Gastroesophageal sphincter (tissue), 3 donors: ENCODE measurements at regions not wholly inside any gene's neighbourhood (a gene's known extent, or its start where the extent isn't known, plus 50 kb on each side); places are given as distances from the start of the nearest gene placed in this dataset.

Source experiments
- EP300 ChIP-seq: sonication (generic); formaldehyde crosslinking; IDR thresholded peaks from one replicate; pipeline ENCODE4 v1.6.1; 2017; ENCODE audit warnings: antibody characterized with exemption, mild to moderate bottlenecking
- POLR2A ChIP-seq, 2 donors: fragments of 450-650 bp; IDR thresholded peaks; one replicate each; pipeline ENCODE4 v1.6.1; 2017; ENCODE audit warnings: antibody characterized with exemption in 2 of 2, mild to moderate bottlenecking in 2 of 2, moderate library complexity in 1 of 2
- POLR2AphosphoS5 ChIP-seq: sonication (generic); formaldehyde crosslinking; IDR thresholded peaks from one replicate; pipeline ENCODE4 v1.6.1; 2017; ENCODE audit warnings: antibody characterized with exemption
- TF ChIP-seq, protein P1 (sequence below), 4 experiments: fragments of 200-600 bp in 2 of 4; fragments of 450-650 bp in 2 of 4; sonication (generic) in 1 of 4; IDR thresholded peaks; one replicate each; pipeline ENCODE4 v1.5.1; 2017 to 2019; ENCODE audit warnings: antibody characterized with exemption in 4 of 4, mild to moderate bottlenecking in 2 of 4, moderate library complexity in 2 of 4

DNA sequence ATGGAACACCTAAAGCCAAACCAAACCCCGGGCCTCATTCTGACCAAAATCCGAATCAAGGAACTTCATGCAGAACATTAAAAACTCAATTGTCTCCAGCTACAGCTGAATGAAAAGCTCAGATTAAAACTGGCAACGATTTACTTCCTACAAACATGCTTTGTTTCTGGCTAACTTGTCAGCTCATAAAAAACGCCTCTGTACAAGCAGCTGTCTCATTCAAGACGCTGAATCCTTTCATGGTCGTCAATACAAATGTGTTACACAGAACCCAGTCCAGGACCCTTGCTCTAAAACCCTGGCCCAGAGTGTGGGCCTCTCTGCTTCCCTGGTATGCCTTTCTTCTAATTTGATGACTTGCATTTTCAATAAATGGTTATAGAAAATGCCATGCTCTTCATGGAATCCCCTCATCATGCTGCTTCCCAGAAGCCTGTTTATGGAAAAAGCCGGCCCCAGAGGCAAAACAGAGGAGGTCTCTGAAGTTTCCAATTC lies 183.1 kb downstream of the PHLDA1 start:
- no peak for TF ChIP-seq POLR2A (IDR thresholded peaks at IDR 0.05)
- TF ChIP-seq, protein P1, sequence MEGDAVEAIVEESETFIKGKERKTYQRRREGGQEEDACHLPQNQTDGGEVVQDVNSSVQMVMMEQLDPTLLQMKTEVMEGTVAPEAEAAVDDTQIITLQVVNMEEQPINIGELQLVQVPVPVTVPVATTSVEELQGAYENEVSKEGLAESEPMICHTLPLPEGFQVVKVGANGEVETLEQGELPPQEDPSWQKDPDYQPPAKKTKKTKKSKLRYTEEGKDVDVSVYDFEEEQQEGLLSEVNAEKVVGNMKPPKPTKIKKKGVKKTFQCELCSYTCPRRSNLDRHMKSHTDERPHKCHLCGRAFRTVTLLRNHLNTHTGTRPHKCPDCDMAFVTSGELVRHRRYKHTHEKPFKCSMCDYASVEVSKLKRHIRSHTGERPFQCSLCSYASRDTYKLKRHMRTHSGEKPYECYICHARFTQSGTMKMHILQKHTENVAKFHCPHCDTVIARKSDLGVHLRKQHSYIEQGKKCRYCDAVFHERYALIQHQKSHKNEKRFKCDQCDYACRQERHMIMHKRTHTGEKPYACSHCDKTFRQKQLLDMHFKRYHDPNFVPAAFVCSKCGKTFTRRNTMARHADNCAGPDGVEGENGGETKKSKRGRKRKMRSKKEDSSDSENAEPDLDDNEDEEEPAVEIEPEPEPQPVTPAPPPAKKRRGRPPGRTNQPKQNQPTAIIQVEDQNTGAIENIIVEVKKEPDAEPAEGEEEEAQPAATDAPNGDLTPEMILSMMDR (IDR thresholded peaks at IDR 0.05): no peak
- TF ChIP-seq EP300: no peak
- no peak for TF ChIP-seq POLR2AphosphoS5
